ENCODE measurements at regions not wholly inside any gene's neighbourhood (a gene's known extent, or its start where the extent isn't known, plus 50 kb on each side); places are given as distances from the start of the nearest gene placed in this dataset.

DNA sequence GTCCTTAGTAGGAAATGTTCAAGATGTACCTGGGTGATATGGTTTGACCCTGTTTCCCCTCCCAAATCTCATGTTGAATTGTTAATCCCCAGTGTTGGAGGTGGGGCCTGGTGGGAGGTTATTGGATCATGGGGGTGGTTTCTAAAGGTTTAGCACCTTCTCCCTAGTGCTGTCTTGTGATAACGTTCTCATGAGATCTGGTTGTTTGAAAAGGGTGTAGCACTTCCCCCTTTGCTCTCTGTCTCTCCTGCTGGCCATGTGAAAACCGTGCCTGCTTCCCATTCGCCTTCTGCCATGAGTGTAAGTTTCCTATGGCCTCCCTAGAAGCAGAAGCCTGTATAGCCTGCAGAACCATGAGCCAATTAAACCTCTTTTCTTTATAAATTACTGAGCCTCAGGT lies 353.0 kb upstream of the SFSWAP start:
- Histone ChIP-seq H3K4me3 (ENCODE audit: low read depth, low read length, poor library complexity, severe bottlenecking) (no peak overlapping the region), H3K36me3 (ENCODE audit: insufficient read depth, low read length, poor library complexity, severe bottlenecking) (no peaks in the 10 kb centered on the region), H3K9me3 (ENCODE audit: low read depth, low read length, poor library complexity, severe bottlenecking) (no peaks in the 10 kb centered on the region), H3K27ac (ENCODE audit: low read depth, low read length, poor library complexity, severe bottlenecking) (no peak overlapping the region), H3K4me1 (ENCODE audit: insufficient read depth, low read length, poor library complexity, severe bottlenecking) (no peaks in the 10 kb centered on the region), H3K27me3 (replicated peaks; ENCODE audit: insufficient read depth, low read depth, low read length, poor library complexity) (peaks cover 5% of the 10 kb centered on the region)
- ChIA-PET POLR2A (ENCODE audit: low non-redundant PET) (no interaction called here), CTCF (no interaction called here)
- intact Hi-C loops (cut with micrococcal nuclease; ENCODE audit: unreplicated experiment), result no loop called here
- TF ChIP-seq, protein P1, sequence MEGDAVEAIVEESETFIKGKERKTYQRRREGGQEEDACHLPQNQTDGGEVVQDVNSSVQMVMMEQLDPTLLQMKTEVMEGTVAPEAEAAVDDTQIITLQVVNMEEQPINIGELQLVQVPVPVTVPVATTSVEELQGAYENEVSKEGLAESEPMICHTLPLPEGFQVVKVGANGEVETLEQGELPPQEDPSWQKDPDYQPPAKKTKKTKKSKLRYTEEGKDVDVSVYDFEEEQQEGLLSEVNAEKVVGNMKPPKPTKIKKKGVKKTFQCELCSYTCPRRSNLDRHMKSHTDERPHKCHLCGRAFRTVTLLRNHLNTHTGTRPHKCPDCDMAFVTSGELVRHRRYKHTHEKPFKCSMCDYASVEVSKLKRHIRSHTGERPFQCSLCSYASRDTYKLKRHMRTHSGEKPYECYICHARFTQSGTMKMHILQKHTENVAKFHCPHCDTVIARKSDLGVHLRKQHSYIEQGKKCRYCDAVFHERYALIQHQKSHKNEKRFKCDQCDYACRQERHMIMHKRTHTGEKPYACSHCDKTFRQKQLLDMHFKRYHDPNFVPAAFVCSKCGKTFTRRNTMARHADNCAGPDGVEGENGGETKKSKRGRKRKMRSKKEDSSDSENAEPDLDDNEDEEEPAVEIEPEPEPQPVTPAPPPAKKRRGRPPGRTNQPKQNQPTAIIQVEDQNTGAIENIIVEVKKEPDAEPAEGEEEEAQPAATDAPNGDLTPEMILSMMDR (conservative IDR thresholded peaks at IDR 0.05; ENCODE audit: low read depth, low read length), result no peak
- TF ChIP-seq EZH2 (IDR thresholded peaks at IDR 0.05; ENCODE audit: borderline replicate concordance, low read depth, low read length, poor library complexity, severe bottlenecking), result no peak
- no TSS peak for BruUV-seq (replicated peaks)
- DNase-seq (ENCODE audit: low spot score), result no peak

DNA sequence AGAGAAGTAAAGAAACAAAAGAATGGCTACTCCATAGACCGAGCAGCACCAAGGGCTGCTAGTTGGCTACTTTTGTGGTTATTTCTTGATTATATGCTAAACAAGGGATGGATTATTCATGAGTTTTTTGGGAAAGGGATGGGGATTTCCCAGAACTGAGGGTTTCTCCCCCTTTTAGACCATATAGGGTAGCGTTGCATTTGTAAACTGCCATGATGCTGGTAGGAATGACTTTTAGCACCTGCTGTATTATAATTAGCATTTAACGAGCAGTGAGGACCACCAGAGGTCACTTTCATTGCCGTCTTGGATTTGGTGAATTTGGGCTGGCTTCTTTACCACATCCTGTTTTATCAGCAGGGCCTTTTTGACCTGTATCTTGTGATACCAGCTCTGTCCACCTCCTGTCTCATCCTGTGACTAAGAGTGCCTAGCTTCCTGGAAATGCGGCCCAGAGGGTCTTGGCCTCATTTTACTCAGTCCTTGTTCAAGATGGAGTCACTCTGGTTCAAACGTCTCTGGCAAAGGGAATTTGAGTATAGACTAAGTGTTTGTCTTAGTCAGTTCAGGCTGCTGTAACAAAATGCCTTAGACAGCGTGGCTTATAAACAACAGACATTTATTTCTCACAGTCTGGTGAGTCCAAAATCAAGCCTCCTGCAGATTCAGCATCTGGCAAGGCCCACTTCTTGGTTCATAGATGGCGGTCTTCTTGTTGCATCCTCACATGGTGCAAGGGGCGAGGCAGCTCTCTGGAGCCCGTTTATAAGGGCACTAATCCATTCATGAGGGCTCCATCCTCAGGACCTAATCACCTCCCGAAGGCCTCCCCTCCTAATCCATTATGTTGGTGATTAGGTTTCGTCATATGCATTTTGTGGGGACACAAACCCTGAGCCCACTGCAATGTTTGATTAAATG lies 348.3 kb upstream of the SFSWAP start:
- Histone ChIP-seq H3K36me3 (ENCODE audit: insufficient read depth, low read length, poor library complexity, severe bottlenecking) (no peaks in the 10 kb centered on the region), H3K27ac (ENCODE audit: low read depth, low read length, poor library complexity, severe bottlenecking) (no peak overlapping the region), H3K9me3 (ENCODE audit: low read depth, low read length, poor library complexity, severe bottlenecking) (no peaks in the 10 kb centered on the region), H3K4me1 (ENCODE audit: insufficient read depth, low read length, poor library complexity, severe bottlenecking) (no peaks in the 10 kb centered on the region), H3K27me3 (replicated peaks; ENCODE audit: insufficient read depth, low read depth, low read length, poor library complexity) (peaks cover 12% of the 10 kb centered on the region), H3K4me3 (ENCODE audit: low read depth, low read length, poor library complexity, severe bottlenecking) (no peak overlapping the region)
- POLR2A ChIA-PET (ENCODE audit: low non-redundant PET), result no interaction called here
- CTCF ChIA-PET, result no interaction called here
- intact Hi-C loops (cut with micrococcal nuclease; ENCODE audit: unreplicated experiment), result no loop called here
- TF ChIP-seq, protein P1 (conservative IDR thresholded peaks at IDR 0.05; ENCODE audit: low read depth, low read length), result no peak
- no peak for TF ChIP-seq EZH2 (IDR thresholded peaks at IDR 0.05; ENCODE audit: borderline replicate concordance, low read depth, low read length, poor library complexity, severe bottlenecking)
- no peak for DNase-seq (ENCODE audit: low spot score)
- BruUV-seq (replicated peaks), result no TSS peak

DNA sequence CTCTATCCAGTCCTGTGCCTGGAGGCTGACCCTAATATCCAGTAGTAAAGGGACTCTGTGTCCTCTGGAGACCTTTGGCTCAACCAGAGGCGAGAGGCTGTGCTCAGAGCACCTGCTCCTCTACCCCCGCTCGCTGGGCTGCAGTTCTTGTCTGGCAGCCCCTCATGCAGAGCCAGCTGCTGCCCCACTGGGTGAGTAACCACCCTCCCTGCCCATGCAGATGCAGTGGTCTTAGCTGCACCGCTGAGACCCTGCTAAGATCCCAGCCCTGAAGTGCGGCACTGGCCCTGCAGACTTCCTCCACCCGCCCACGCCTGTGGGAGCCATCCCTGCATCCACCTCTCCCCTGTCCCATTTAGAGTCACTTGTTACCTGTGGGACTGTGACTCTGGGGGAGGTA lies 347.5 kb upstream of the SFSWAP start:
- intact Hi-C loops (cut with micrococcal nuclease; ENCODE audit: unreplicated experiment), result no loop called here
- no peak for DNase-seq (ENCODE audit: low spot score)
- Histone ChIP-seq H3K4me1 (ENCODE audit: insufficient read depth, low read length, poor library complexity, severe bottlenecking) (no peaks in the 10 kb centered on the region), H3K27ac (ENCODE audit: low read depth, low read length, poor library complexity, severe bottlenecking) (no peak overlapping the region), H3K36me3 (ENCODE audit: insufficient read depth, low read length, poor library complexity, severe bottlenecking) (no peaks in the 10 kb centered on the region), H3K9me3 (ENCODE audit: low read depth, low read length, poor library complexity, severe bottlenecking) (no peaks in the 10 kb centered on the region), H3K27me3 (replicated peaks; ENCODE audit: insufficient read depth, low read depth, low read length, poor library complexity) (peaks cover 12% of the 10 kb centered on the region), H3K4me3 (ENCODE audit: low read depth, low read length, poor library complexity, severe bottlenecking) (no peak overlapping the region)
- no peak for TF ChIP-seq EZH2 (IDR thresholded peaks at IDR 0.05; ENCODE audit: borderline replicate concordance, low read depth, low read length, poor library complexity, severe bottlenecking)
- TF ChIP-seq, protein P1 (conservative IDR thresholded peaks at IDR 0.05; ENCODE audit: low read depth, low read length), result no peak
- ChIA-PET CTCF (no interaction called here), POLR2A (ENCODE audit: low non-redundant PET) (no interaction called here)
- no TSS peak for BruUV-seq (replicated peaks)
